NCI-H1694 (cell line): ENCODE measurements at regions not wholly inside any gene's neighbourhood (a gene's known extent, or its start where the extent isn't known, plus 50 kb on each side); places are given as distances from the start of the nearest gene placed in this dataset.

Source experiments
- DNase-seq: peaks from one replicate; lab custom pipeline; 2025; lab: John Stamatoyannopoulos, UW

DNA sequence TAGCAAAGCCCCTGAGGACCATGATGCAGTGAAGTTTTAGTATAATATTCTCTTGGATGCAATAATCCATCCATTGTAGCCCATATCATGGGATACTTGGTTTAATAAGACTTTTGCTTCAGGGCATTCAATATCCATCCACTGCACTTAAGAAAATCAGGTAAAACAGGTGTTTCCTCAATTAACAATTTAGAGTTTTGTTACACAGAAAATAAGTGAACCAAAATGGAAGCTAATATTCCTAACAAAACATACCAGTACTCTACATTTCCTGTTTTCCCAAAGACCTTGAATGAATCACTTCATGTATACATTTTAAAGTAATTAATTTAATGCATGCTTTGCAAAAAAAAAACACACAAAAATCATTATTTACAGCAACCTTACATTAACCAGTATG, 305.6 kb downstream of the NR2F1-AS1 start:
- no peak for DNase-seq

DNA sequence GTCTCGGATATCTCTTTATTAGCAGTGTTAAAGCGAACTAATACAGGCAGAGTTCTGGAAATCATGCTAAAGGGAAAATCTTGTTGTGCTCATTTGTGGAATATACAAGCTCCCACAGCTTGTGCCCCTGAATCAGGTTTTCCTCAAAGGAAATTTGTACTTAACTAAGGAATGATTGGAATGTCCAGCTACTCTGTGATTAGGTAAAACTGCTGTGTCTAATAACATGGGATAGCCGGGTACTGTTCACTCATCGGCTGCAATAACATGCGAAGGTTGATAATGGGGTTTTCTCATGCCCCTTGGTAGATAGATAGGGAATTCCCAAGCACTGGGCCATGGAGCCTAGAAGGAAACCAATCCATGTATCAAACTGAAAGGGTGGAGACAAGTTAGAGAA, 306.7 kb downstream of the NR2F1-AS1 start:
- no peak for DNase-seq

- DNase-seq, result no peak
Measured at GRCh38 chr5:93273176-93273575, 307.8 kb downstream of the NR2F1-AS1 start.

DNA sequence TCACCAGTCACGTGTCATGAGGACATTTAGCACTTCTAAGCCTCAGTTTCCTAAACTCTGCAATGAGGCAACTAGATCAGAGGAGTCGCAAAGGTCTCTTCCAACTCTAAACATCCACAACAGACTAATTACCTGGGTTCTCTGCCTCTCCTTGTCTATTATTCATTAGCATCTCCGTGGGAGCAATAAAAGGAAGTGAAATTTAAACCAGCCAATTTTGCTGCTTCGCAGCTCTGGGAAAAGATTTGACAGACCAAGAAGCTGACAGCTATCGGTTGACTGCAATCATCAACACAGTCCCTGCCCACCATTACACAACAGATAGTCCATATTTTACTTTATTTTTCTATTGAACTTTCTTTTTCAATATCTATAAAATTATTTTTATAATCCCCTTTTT, 308.9 kb downstream of the NR2F1-AS1 start:
- DNase-seq, result no peak

- no peak for DNase-seq
Measured at GRCh38 chr5:93267736-93268135, 313.3 kb downstream of the NR2F1-AS1 start.

DNA sequence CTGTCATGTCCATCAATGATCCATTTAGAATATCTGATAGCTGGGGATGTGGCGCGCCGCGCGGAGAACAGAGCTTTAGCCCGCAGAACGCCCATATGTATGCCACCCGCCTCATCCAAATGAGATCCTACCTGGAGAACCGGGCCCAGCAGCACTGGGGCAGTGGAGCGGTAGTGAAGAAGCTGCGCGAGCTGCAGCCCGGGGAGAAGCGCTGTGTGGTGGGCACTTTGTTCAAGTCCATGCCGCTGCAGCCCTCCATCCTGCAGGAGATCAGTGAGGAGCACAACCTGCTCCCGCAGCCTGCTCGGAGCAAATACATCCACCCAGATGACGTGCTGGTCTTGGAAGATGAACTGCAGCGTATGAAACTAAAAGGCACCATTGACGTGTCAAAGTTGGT, 313.7 kb downstream of the NR2F1-AS1 start:
- no peak for DNase-seq

GRCh38 chr5:93257616-93258015, 323.4 kb downstream of the NR2F1-AS1 start:
- no peak for DNase-seq

DNA sequence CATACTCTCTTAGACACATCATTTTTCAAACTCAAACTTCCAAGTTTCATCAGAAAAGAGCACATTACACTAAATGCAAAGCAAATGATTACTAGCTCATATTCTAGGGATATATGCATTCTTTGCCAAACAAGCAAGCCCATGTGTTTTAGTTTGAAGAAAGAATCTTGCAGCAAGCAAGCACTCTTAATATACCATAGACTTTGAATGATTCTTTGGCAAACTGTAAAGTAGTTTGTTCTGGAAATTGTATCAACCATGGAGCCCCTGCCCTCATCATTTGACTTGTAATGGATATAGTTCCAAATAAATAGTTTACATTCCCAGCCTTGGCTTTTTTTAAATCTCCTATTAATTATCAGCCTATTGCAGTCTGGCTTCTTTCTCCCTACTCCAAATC, 325.2 kb downstream of the NR2F1-AS1 start:
- no peak for DNase-seq

DNA sequence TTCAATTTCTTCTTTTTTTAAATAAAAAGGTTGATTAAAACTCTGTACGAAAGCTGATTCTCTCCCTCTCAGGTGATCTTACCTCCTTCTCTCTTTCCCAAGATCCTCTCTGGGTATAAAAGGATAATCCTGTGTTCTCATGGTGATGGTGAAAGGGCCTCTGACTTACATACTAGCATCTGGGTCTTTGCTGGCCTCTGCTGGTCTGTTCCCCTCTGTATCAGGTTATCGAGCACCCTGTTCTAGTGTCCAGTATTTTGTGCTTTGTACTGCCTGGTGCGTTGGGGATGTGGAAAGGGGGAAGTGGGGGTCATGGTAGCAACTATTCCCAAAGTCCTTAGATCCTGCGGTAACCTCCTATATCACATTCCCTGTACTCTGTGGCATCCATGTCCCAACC, 328.9 kb downstream of the NR2F1-AS1 start:
- DNase-seq, result no peak

DNA sequence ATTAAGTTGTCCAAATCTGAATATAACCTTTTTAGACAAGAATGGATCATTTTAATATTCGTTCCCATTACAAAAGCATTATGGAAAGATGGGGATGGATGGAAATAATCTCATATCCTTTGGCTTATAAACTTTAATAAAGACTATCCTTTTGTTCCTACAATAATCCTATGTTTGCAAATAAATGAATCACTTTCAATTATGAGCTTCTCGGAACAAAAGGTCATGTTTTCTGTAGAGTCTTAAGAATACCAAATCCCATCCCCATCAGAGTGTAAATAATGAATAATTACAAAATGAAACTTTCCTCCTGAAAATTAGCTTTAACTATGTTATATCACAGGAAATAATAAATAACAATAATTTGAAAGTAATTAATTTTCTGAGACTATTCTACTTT, 329.7 kb downstream of the NR2F1-AS1 start:
- DNase-seq, result no peak

DNA sequence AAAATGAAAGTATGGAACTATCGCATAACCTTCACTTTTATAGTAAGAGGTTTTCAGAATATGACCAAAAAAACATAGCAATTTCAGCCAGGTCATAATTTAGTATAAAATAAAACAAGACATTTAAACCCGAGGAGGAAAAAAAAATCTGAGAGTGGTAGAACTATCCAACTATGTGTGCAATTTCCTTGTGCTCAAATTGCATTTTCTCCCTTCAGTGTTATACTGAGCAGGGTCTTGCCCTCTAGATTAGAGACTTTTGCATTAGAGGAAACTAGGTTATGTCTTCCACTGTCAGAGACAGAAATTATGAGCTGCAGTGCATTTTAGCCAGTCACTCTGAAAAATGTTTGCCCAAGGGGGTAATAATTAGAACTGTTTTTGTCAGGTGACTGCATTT, 330.6 kb downstream of the NR2F1-AS1 start:
- no peak for DNase-seq

DNA sequence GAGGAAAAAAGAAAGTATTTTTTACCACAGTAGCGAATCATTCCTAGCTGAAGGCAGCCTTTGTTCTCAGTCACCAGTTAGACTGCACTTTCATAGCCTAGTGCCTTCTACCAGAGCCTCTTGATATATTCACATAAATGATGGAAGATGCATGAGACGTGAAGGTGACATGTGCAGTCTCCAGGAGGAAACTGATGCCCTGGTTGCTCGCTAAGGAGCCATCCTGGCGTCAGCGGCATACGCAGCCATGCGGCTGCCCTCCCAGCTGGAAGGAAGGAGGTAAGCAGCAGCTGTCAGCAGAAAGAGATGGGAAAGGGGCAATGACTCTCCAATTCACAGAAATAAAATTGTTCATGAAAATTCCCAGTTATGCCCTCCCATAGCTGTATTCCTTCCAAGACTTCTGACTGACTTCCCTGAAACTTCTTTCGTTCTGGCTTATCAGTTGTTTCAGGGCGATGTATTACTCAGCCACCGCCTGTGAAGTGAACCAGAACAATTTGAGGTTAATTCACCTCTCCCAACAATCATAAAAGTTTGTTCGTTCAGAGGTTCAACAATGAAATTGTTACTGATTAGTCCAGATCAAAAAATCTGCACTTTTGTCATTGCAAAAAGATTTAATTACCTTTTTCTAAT, 331.2 kb downstream of the NR2F1-AS1 start:
- peak; percentile 37 for DNase-seq

DNA sequence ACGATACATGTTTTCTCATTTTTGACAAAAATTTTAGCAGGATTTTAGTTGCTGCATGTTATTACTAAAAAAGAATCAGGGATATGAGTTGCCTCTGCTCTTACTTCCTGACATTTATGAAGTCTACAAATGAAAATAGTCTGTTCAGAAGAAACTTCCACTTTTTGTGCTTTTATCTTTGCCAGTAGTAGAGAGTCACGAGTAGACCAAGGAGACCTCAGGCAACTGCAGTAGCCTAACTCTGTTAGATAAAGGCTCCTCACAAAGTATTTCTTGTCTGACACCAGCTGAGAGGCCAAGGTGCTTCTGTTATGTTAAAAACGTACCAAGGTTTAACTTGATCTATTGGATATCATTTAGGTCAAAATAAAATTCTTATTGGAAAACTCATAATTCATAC, 333.9 kb downstream of the NR2F1-AS1 start:
- DNase-seq, result no peak

- DNase-seq, result peak; percentile 56
Measured at GRCh38 chr5:93246090-93246855, 334.7 kb downstream of the NR2F1-AS1 start.

DNA sequence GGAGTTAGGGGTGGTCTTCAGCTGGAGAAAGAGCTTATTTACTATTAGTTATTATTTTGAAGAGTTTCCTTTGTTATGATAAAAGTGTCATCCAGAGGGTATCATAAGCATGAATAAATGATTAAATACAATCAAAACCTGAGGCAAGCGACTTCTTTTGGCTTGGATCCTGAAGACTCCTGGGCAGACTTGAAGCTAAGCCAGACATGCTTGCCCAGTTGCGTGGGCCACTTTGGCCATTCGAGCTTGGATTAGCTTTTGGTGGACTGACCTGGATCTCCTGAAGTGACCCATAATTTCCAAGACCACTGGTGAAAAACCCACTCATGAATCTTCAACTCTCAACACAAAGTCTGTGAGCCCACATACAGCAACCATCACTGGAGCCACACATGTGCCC, 335.8 kb downstream of the NR2F1-AS1 start:
- DNase-seq, result no peak

- DNase-seq, result no peak
Measured at GRCh38 chr5:93243481-93243880, 337.5 kb downstream of the NR2F1-AS1 start.

- no peak for DNase-seq
Measured at GRCh38 chr5:93240228-93240834, 340.7 kb downstream of the NR2F1-AS1 start.

DNA sequence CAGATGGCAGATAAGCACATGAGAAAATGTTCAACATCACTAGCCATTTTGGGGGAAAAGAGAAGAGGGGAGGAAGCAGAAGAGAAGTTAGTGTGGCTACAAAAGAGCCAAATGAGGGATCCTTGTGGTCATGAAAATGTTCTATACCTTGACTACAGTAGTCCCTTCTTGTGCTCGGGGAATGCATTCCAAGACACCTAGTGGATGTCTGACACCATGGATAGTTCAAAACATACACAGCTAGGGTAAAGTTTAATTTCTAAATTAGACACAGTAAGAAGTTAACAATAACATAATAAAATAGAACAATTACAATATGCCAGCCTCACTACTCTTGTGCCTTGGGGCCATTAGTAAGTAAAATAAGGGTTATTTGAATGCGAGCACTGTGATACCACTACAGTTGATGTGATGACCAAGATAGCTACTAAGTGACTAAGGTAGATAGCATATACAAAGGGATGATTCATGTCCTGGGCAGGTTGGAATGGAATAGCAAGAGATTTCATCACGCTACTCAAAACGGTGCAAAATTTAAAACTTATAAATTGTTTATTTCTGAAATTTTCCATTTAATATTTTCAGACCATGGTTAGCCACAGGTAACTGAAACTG, 344.1 kb downstream of the NR2F1-AS1 start:
- no peak for DNase-seq

GRCh38 chr5:93235761-93236160, 345.3 kb downstream of the NR2F1-AS1 start:
- DNase-seq, result no peak

DNA sequence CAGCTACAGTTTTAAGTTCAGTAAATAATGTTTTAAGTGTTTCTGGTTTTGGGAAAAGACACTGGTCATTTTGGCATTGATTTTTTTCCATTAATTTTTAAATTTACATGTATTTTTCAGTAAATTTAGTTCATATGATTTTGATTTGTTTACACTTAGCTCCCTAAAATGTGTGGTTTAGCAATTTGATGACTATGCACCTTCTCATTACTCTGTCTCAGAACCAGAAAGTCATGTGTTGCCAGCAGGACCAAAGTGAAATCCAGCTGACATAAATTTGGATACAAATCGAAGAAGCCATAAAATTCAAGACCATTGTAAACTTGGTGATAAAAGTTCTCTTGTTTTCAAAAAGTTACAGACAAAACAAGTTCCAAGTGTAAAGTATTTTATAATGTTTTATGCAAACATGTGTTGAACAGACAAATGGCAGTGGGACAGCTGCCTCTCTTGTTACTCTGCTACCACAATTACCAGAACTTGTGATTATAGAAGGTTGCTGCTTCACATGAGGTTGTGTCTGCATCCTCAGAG, 354.8 kb downstream of the NR2F1-AS1 start:
- DNase-seq, result no peak

- no peak for DNase-seq
Measured at GRCh38 chr5:93225748-93226147, 355.3 kb downstream of the NR2F1-AS1 start.

- no peak for DNase-seq
Measured at GRCh38 chr5:93224624-93225023, 356.4 kb downstream of the NR2F1-AS1 start.

- no peak for DNase-seq
Measured at GRCh38 chr5:93221773-93222172, 359.2 kb downstream of the NR2F1-AS1 start.
